GM19328 (cell line): ENCODE measurements at regions not wholly inside any gene's neighbourhood (a gene's known extent, or its start where the extent isn't known, plus 50 kb on each side); places are given as distances from the start of the nearest gene placed in this dataset.
"Not testable (repeated sequence)": the region's sequence is repeated elsewhere in the genome, so short reads cannot be mapped to it uniquely, and the experiment has no call there.

Experiments
- ATAC-seq: cut with Tn5 transposase; IDR thresholded peaks from one replicate; pipeline ENCODE4 v1.9.1; 2021; ENCODE audit warnings: mild to moderate bottlenecking, moderate library complexity; ENCODE audit not compliant: unreplicated experiment

- ATAC-seq, result no peak
These were observed 58.4 kb upstream of the PPP1R12A start for GRCh38 chr12:79993106-79993862.

GRCh38 chr12:79991586-79991985 lies 56.7 kb upstream of the PPP1R12A start:
- no peak for ATAC-seq

- not testable (repeated sequence) for ATAC-seq
These were observed 55.8 kb upstream of the PPP1R12A start for GRCh38 chr12:79990509-79991338.

GRCh38 chr12:79988368-79988767 lies 53.5 kb upstream of the PPP1R12A start:
- no peak for ATAC-seq

GRCh38 chr12:79987731-79988130 lies 52.8 kb upstream of the PPP1R12A start:
- ATAC-seq, result no peak
